ENCODE measurements at regions not wholly inside any gene's neighbourhood (a gene's known extent, or its start where the extent isn't known, plus 50 kb on each side); places are given as distances from the start of the nearest gene placed in this dataset.
"Not testable (repeated sequence)": the region's sequence is repeated elsewhere in the genome, so short reads cannot be mapped to it uniquely, and the experiment has no call there.

DNA sequence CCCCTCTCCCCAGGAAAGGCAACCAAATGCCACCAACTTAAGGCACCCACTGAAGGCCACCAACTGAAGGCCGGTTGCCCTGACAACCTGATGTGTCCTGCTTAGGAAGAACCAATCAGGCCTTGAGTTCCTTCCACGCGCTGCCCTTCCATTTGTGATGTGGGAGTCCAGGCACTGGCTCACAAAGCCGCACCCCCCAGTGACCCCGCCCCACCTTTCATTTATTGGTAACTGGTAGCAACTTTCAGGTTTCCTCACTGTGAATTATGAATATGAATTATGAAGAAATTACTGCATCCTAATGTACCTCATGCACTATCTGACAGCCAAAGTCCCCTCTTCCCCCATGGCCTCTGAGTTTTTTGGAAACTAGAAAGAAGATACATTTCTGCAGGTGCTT, 2943.1 kb upstream of the OR11H1 start:
- H3K79me1 ChIP-seq (ENCODE audit: insufficient read depth, low read depth, low read length, poor library complexity, severe bottlenecking); H4K91ac ChIP-seq (ENCODE audit: insufficient read length, low read depth, low read length); H3K4me1 ChIP-seq (ENCODE audit: insufficient read depth, low read length); H3K9me3 ChIP-seq (ENCODE audit: control insufficient read depth, low read depth, low read length); H3K14ac ChIP-seq (ENCODE audit: insufficient read depth, low read length); H3K27me3 ChIP-seq (ENCODE audit: insufficient read depth, low read length); H3K27ac ChIP-seq (ENCODE audit: insufficient read length, low read depth, low read length); H3K36me3 Mint-ChIP-seq (ENCODE audit: insufficient read depth in 1 of 3, low read depth in 3 of 3); H2BK15ac ChIP-seq (ENCODE audit: low read depth, low read length); H3K4me1 Mint-ChIP-seq; H3T11ph ChIP-seq (ENCODE audit: low read length); H3K23me2 ChIP-seq (ENCODE audit: insufficient read length, low read depth, low read length, poor library complexity, severe bottlenecking); H2BK5ac ChIP-seq (ENCODE audit: insufficient read length, low read length); H3K79me2 ChIP-seq (ENCODE audit: insufficient read depth, low read length); H2BK20ac ChIP-seq (ENCODE audit: low read depth, low read length, poor library complexity, severe bottlenecking); DNase-seq; H2BK120ac ChIP-seq (ENCODE audit: low read depth, low read length, poor library complexity, severe bottlenecking); H3K18ac ChIP-seq (ENCODE audit: insufficient read length, low read depth, low read length); H3K27me3 Mint-ChIP-seq (ENCODE audit: low read depth); H2AK5ac ChIP-seq (ENCODE audit: insufficient read length, low read length); H4K5ac ChIP-seq (ENCODE audit: insufficient read length, low read depth, low read length); H3K4me2 ChIP-seq (ENCODE audit: insufficient read depth, insufficient read length, low read length); H3K4me3 Mint-ChIP-seq; H2BK12ac ChIP-seq (ENCODE audit: insufficient read length, low read depth, low read length); H3K23ac ChIP-seq (ENCODE audit: insufficient read length, low read depth, low read length); H4K20me1 ChIP-seq (ENCODE audit: control insufficient read depth, insufficient read depth, insufficient read length); H3K4ac ChIP-seq (ENCODE audit: low read depth, low read length); H3K27ac Mint-ChIP-seq; H4K8ac ChIP-seq (replicated peaks; ENCODE audit: insufficient read length, low read depth, low read length); H3K56ac ChIP-seq (ENCODE audit: insufficient read length, low read depth, low read length); H2AFZ ChIP-seq (ENCODE audit: low read length); H3K9ac ChIP-seq (ENCODE audit: extremely low read depth, insufficient read length, low read length): not testable (repeated sequence)
- H3K9me3 Mint-ChIP-seq, result peaks cover 28 to 33% of the 10 kb centered on the region in 2 experiments
- WGBS (ENCODE audit: extremely low coverage, insufficient read length, low lambda C conversion rate), result no CpG with 5 or more reads among the region's 5 CpGs

GRCh38 chr22:12595724-12596123, 2932.3 kb upstream of the OR11H1 start:
- H3K9ac ChIP-seq (ENCODE audit: extremely low read depth, insufficient read length, low read length); H3K27ac Mint-ChIP-seq; H3T11ph ChIP-seq (ENCODE audit: low read length); H2BK5ac ChIP-seq (ENCODE audit: insufficient read length, low read length); H3K14ac ChIP-seq (ENCODE audit: insufficient read depth, low read length); H3K4me1 Mint-ChIP-seq; H3K4me3 Mint-ChIP-seq; H3K79me2 ChIP-seq (ENCODE audit: insufficient read depth, low read length); DNase-seq; H3K79me1 ChIP-seq (ENCODE audit: insufficient read depth, low read depth, low read length, poor library complexity, severe bottlenecking); H2AK5ac ChIP-seq (ENCODE audit: insufficient read length, low read length); H2BK120ac ChIP-seq (ENCODE audit: low read depth, low read length, poor library complexity, severe bottlenecking); H2BK15ac ChIP-seq (ENCODE audit: low read depth, low read length); H3K4me1 ChIP-seq (ENCODE audit: insufficient read depth, low read length); H2BK20ac ChIP-seq (ENCODE audit: low read depth, low read length, poor library complexity, severe bottlenecking); H2BK12ac ChIP-seq (ENCODE audit: insufficient read length, low read depth, low read length); H4K8ac ChIP-seq (replicated peaks; ENCODE audit: insufficient read length, low read depth, low read length); H3K23me2 ChIP-seq (ENCODE audit: insufficient read length, low read depth, low read length, poor library complexity, severe bottlenecking); H3K4me2 ChIP-seq (ENCODE audit: insufficient read depth, insufficient read length, low read length); H4K20me1 ChIP-seq (ENCODE audit: control insufficient read depth, insufficient read depth, insufficient read length); H3K23ac ChIP-seq (ENCODE audit: insufficient read length, low read depth, low read length); H3K27ac ChIP-seq (ENCODE audit: insufficient read length, low read depth, low read length); H3K18ac ChIP-seq (ENCODE audit: insufficient read length, low read depth, low read length); H3K4ac ChIP-seq (ENCODE audit: low read depth, low read length); H3K27me3 ChIP-seq (ENCODE audit: insufficient read depth, low read length); H4K91ac ChIP-seq (ENCODE audit: insufficient read length, low read depth, low read length); H4K5ac ChIP-seq (ENCODE audit: insufficient read length, low read depth, low read length); H2AFZ ChIP-seq (ENCODE audit: low read length); H3K56ac ChIP-seq (ENCODE audit: insufficient read length, low read depth, low read length); H3K27me3 Mint-ChIP-seq (ENCODE audit: low read depth): not testable (repeated sequence)
- H3K9me3 ChIP-seq (ENCODE audit: control insufficient read depth, low read depth, low read length), result peaks cover 46% of the 10 kb centered on the region
- H3K36me3 Mint-ChIP-seq (ENCODE audit: insufficient read depth in 1 of 3, low read depth in 3 of 3), result peaks cover 15 to 47% (median 21%) of the 10 kb centered on the region in 3 experiments; a peak in 6 of 7 replicates
- no CpG with 5 or more reads among the region's 13 CpGs for WGBS (ENCODE audit: extremely low coverage, insufficient read length, low lambda C conversion rate)
- peaks cover 83 to 88% of the 10 kb centered on the region in 2 experiments for H3K9me3 Mint-ChIP-seq
